ENCODE measurements at regions not wholly inside any gene's neighbourhood (a gene's known extent, or its start where the extent isn't known, plus 50 kb on each side); places are given as distances from the start of the nearest gene placed in this dataset.

DNA sequence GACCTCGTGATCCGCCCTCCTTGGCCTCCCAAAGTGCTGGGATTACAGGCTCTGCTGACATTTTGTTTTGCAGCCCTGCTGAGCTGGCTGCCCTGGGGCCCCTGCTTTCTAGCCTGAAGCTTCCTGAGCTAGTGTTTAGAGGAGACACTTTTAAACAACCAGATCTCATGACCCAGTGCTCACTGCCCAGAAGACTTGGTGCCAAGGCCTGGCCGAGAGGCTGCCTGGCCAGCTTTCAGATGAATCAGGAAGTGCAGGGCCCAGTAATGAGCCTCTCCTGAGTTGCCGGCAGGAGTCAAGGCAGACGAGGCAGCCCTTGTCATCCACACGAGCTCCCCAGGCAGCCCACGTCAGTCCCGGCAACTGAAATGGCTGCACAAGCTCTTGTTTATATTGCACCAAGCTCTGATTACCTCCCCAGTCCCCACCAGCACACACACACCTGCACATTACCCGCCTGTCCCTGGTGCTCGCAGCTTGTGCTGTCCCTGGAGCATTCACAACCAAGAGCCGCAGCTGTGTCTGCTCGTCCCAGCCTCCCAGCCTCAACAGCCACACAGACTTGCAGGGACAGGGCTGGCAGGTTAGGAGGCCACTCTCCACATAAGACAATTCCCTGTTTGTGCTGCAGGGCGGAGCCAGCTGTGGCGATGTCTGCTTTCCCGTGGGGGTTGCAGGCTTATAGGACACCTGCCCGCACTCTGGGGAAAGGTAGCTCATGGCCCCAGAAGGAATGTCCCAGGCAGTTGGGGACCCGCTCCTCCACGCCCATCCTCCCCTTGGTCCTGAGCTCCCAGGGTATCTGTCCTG, 331.2 kb upstream of the MYT1L start:
- TF ChIP-seq, protein P1, sequence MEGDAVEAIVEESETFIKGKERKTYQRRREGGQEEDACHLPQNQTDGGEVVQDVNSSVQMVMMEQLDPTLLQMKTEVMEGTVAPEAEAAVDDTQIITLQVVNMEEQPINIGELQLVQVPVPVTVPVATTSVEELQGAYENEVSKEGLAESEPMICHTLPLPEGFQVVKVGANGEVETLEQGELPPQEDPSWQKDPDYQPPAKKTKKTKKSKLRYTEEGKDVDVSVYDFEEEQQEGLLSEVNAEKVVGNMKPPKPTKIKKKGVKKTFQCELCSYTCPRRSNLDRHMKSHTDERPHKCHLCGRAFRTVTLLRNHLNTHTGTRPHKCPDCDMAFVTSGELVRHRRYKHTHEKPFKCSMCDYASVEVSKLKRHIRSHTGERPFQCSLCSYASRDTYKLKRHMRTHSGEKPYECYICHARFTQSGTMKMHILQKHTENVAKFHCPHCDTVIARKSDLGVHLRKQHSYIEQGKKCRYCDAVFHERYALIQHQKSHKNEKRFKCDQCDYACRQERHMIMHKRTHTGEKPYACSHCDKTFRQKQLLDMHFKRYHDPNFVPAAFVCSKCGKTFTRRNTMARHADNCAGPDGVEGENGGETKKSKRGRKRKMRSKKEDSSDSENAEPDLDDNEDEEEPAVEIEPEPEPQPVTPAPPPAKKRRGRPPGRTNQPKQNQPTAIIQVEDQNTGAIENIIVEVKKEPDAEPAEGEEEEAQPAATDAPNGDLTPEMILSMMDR (IDR thresholded peaks at IDR 0.05), result no peak
- no peak for TF ChIP-seq EZH2phosphoT487 (IDR thresholded peaks at IDR 0.05)
- TF ChIP-seq EZH2 (IDR thresholded peaks at IDR 0.05), result no peak
